ENCODE measurements at regions not wholly inside any gene's neighbourhood (a gene's known extent, or its start where the extent isn't known, plus 50 kb on each side); places are given as distances from the start of the nearest gene placed in this dataset.
"Not testable (repeated sequence)": the region's sequence is repeated elsewhere in the genome, so short reads cannot be mapped to it uniquely, and the experiment has no call there.

DNA sequence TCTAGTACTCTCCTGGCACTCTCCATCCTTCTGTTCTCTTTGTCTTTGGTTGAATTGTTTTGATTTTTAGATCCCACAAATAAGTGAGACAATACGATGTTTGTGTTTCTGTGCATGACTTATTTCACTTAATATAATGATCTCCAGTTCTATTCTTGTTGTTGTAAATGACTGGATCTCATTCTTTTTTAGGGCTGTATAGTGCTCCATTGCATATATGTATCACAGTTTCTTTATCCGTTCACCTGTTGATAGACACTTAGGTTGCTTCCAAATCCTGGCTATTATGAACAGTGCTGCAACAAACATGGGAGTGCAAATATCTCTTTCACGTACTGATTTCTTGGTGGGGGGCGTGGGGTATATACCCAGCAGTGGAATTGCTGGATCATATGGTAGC lies 245.0 kb downstream of the ADCYAP1 start:
- peaks cover under 1% of the 10 kb centered on the region for H3K9me3 ChIP-seq (ENCODE audit: control insufficient read depth, low read length)
- no peaks in the 10 kb centered on the region for H3K4me1 ChIP-seq (ENCODE audit: control insufficient read depth, insufficient read depth, low read length)
- no peak overlapping the region for H3K9ac ChIP-seq (ENCODE audit: extremely low read depth, low read length, poor library complexity, severe bottlenecking)
- Mint-ChIP-seq H3K4me3 (no peak overlapping the region), H3K27ac (no peak overlapping the region), H3K36me3 (ENCODE audit: low read depth) (peaks cover 5% of the 10 kb centered on the region), H3K27me3 (ENCODE audit: insufficient read depth) (no peaks in the 10 kb centered on the region), H3K9me3 (peaks cover 11% of the 10 kb centered on the region), H3K4me1 (no peaks in the 10 kb centered on the region)
- no peaks in the 10 kb centered on the region for H3K36me3 ChIP-seq (ENCODE audit: control insufficient read depth, insufficient read depth, low read length)
- no peak overlapping the region for H3K4me3 ChIP-seq (ENCODE audit: low read length)
- H3K27ac ChIP-seq (ENCODE audit: low read depth, low read length): no peak overlapping the region
- TF ChIP-seq, protein P1, sequence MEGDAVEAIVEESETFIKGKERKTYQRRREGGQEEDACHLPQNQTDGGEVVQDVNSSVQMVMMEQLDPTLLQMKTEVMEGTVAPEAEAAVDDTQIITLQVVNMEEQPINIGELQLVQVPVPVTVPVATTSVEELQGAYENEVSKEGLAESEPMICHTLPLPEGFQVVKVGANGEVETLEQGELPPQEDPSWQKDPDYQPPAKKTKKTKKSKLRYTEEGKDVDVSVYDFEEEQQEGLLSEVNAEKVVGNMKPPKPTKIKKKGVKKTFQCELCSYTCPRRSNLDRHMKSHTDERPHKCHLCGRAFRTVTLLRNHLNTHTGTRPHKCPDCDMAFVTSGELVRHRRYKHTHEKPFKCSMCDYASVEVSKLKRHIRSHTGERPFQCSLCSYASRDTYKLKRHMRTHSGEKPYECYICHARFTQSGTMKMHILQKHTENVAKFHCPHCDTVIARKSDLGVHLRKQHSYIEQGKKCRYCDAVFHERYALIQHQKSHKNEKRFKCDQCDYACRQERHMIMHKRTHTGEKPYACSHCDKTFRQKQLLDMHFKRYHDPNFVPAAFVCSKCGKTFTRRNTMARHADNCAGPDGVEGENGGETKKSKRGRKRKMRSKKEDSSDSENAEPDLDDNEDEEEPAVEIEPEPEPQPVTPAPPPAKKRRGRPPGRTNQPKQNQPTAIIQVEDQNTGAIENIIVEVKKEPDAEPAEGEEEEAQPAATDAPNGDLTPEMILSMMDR (conservative IDR thresholded peaks at IDR 0.05): no peak
- H3K27me3 ChIP-seq (ENCODE audit: control insufficient read depth, insufficient read depth, low read length, poor library complexity, severe bottlenecking): no peaks in the 10 kb centered on the region
- DNase-seq: no peak
- WGBS, 2 experiments (ENCODE audit: insufficient coverage in 1 of 2, insufficient read length in 1 of 2): 87% methylated on average over 4 of the region's 4 CpGs; no CpG with 5 or more reads in 1 of the 2 experiments

DNA sequence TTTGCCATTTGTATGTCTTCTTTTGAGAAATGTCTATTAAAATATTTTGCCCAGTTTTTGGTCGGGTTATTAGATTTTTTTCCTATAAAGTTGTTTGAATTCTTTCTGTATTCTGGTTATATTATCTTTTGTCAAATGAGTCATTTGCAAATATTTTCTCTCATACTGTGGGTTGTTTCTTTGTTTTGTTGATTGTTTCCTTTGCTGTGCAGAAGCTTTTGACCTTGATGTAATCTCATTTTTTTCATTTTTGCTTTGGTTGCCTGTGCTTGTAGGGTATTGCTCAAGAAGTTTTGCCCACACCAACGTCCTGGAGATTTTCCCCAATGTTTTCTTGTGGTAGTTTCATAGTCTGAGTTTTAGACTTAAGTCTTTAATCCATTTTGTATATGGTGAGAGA lies 245.7 kb downstream of the ADCYAP1 start:
- H3K9me3 Mint-ChIP-seq: peaks cover 11% of the 10 kb centered on the region
- H3K27ac Mint-ChIP-seq: no peak overlapping the region
- Histone ChIP-seq H3K27ac (ENCODE audit: low read depth, low read length) (no peak overlapping the region), H3K9ac (ENCODE audit: extremely low read depth, low read length, poor library complexity, severe bottlenecking) (no peak overlapping the region), H3K4me3 (ENCODE audit: low read length) (no peak overlapping the region), H3K36me3 (ENCODE audit: control insufficient read depth, insufficient read depth, low read length) (no peaks in the 10 kb centered on the region), H3K27me3 (ENCODE audit: control insufficient read depth, insufficient read depth, low read length, poor library complexity, severe bottlenecking) (no peaks in the 10 kb centered on the region), H3K9me3 (ENCODE audit: control insufficient read depth, low read length) (no peaks in the 10 kb centered on the region), H3K4me1 (ENCODE audit: control insufficient read depth, insufficient read depth, low read length) (no peaks in the 10 kb centered on the region)
- no peak overlapping the region for H3K4me3 Mint-ChIP-seq
- H3K36me3 Mint-ChIP-seq (ENCODE audit: low read depth): peaks cover 5% of the 10 kb centered on the region
- DNase-seq: no peak
- no peaks in the 10 kb centered on the region for H3K4me1 Mint-ChIP-seq
- 75% methylated on average over 2 of the region's 2 CpGs; no CpG with 5 or more reads in 1 of the 2 experiments for WGBS, 2 experiments (ENCODE audit: insufficient coverage in 1 of 2, insufficient read length in 1 of 2)
- H3K27me3 Mint-ChIP-seq (ENCODE audit: insufficient read depth): no peaks in the 10 kb centered on the region
- TF ChIP-seq, protein P1 (conservative IDR thresholded peaks at IDR 0.05): no peak

DNA sequence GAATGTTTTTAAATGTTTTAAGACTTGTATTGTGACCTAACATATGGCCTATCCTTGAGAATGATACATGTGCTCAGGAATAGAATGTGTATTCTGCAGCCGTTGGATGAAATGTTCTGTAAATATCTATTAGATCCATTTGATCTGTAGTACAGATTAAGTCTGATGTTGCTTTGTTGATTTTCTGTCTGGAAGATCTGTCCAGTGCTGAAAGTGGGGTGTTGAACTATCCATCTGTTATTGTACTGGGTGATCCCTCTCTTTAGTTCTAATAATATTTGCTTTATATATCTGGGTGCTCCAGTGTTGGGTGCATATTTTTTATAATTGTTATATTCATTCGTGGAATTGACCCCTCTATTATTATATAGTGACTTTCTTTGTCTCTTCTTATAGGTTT lies 248.3 kb downstream of the ADCYAP1 start:
- H3K36me3 Mint-ChIP-seq (ENCODE audit: low read depth); H3K9ac ChIP-seq (ENCODE audit: extremely low read depth, low read length, poor library complexity, severe bottlenecking); H3K27me3 Mint-ChIP-seq (ENCODE audit: insufficient read depth); DNase-seq; H3K36me3 ChIP-seq (ENCODE audit: control insufficient read depth, insufficient read depth, low read length); H3K9me3 ChIP-seq (ENCODE audit: control insufficient read depth, low read length); H3K27me3 ChIP-seq (ENCODE audit: control insufficient read depth, insufficient read depth, low read length, poor library complexity, severe bottlenecking); H3K4me3 Mint-ChIP-seq; H3K4me3 ChIP-seq (ENCODE audit: low read length); H3K27ac Mint-ChIP-seq; H3K4me1 Mint-ChIP-seq; H3K4me1 ChIP-seq (ENCODE audit: control insufficient read depth, insufficient read depth, low read length); H3K27ac ChIP-seq (ENCODE audit: low read depth, low read length): not testable (repeated sequence)
- peaks cover 11% of the 10 kb centered on the region for H3K9me3 Mint-ChIP-seq
- 100% methylated on average over 1 of the region's 2 CpGs for WGBS, 2 experiments (ENCODE audit: insufficient coverage in 1 of 2, insufficient read length in 1 of 2)

DNA sequence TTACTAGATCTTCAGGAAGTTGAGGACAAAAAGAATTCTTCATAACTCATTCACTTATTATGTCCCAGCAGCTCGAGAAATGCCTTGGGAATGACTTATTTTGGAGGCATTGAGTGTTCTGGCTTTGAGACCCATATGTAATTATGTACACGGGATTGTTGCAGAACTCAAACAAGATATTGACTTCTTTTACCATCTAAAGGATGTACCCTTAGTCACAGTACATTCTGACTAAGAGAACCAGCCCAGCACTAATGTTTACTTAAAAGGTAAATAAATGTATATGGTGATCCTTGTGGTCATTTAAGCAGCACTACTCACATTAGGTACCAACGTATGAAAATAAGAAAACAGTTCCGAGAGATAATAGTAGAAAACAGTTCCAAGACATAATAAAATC lies 268.9 kb downstream of the ADCYAP1 start:
- Mint-ChIP-seq H3K27me3 (ENCODE audit: insufficient read depth) (no peaks in the 10 kb centered on the region), H3K4me3 (no peak overlapping the region), H3K9me3 (peaks cover 22% of the 10 kb centered on the region), H3K36me3 (ENCODE audit: low read depth) (peaks cover 13% of the 10 kb centered on the region), H3K27ac (no peak overlapping the region), H3K4me1 (no peaks in the 10 kb centered on the region)
- WGBS, 2 experiments (ENCODE audit: insufficient coverage in 1 of 2, insufficient read length in 1 of 2): 80 to 100% methylated on average over 1 of the region's 4 CpGs
- no peak overlapping the region for H3K4me3 ChIP-seq (ENCODE audit: low read length)
- H3K4me1 ChIP-seq (ENCODE audit: control insufficient read depth, insufficient read depth, low read length): no peaks in the 10 kb centered on the region
- TF ChIP-seq, protein P1 (conservative IDR thresholded peaks at IDR 0.05): no peak
- no peak for DNase-seq
- peaks cover 24% of the 10 kb centered on the region for H3K9me3 ChIP-seq (ENCODE audit: control insufficient read depth, low read length)
- H3K27me3 ChIP-seq (ENCODE audit: control insufficient read depth, insufficient read depth, low read length, poor library complexity, severe bottlenecking): no peaks in the 10 kb centered on the region
- H3K9ac ChIP-seq (ENCODE audit: extremely low read depth, low read length, poor library complexity, severe bottlenecking): no peak overlapping the region
- H3K36me3 ChIP-seq (ENCODE audit: control insufficient read depth, insufficient read depth, low read length): no peaks in the 10 kb centered on the region
- H3K27ac ChIP-seq (ENCODE audit: low read depth, low read length): no peak overlapping the region
